ENCODE measurements at regions not wholly inside any gene's neighbourhood (a gene's known extent, or its start where the extent isn't known, plus 50 kb on each side); places are given as distances from the start of the nearest gene placed in this dataset.

- TF ChIP-seq CTCF (IDR thresholded peaks at IDR 0.05) = no peak
- TF ChIP-seq ZFX (IDR thresholded peaks at IDR 0.05; ENCODE audit: borderline replicate concordance) = no peak
Measured at GRCh38 chr2:61770298-61770697, 83.6 kb downstream of the FAM161A start.

Data from 22Rv1 (cell line).